ENCODE measurements at regions not wholly inside any gene's neighbourhood (a gene's known extent, or its start where the extent isn't known, plus 50 kb on each side); places are given as distances from the start of the nearest gene placed in this dataset.

GRCh38 chr2:35794796-35795450 is 560.7 kb upstream of the CRIM1 start:
- no peaks in the 10 kb centered on the region for H3K9me3 ChIP-seq (ENCODE audit: insufficient read depth in 2 of 2, low read depth in 1 of 2, low read length in 1 of 2)
- no peaks in the 10 kb centered on the region for H4K20me1 ChIP-seq (replicated peaks in 1 of 2; ENCODE audit: control insufficient read depth in 1 of 2, insufficient read depth in 2 of 2, low read length in 2 of 2)
- no peak overlapping the region for H4K5ac ChIP-seq (ENCODE audit: insufficient read length, low read depth, low read length)
- H3K9ac ChIP-seq (replicated peaks in 1 of 4; ENCODE audit: extremely low read depth in 1 of 4, low read depth in 3 of 4, low read length in 3 of 4), result no peak overlapping the region
- H3K23me2 ChIP-seq (ENCODE audit: low read depth, low read length), result no peaks in the 10 kb centered on the region
- H4K91ac ChIP-seq (replicated peaks; ENCODE audit: insufficient read length, low read length), result no peak overlapping the region
- H3K4me1 ChIP-seq (replicated peaks in 1 of 4; ENCODE audit: control insufficient read depth in 3 of 4, insufficient read depth in 4 of 4, low read length in 3 of 4), result peaks cover 0 to 2% (median 0%) of the 10 kb centered on the region in 4 experiments; a peak in 1 of 7 replicates
- H3K4ac ChIP-seq (replicated peaks; ENCODE audit: insufficient read length, low read depth, low read length), result no peak overlapping the region
- no peaks in the 10 kb centered on the region for H3K36me3 ChIP-seq (ENCODE audit: control insufficient read depth in 2 of 4, insufficient read depth in 4 of 4, low read length in 3 of 4)
- H3K79me1 ChIP-seq (ENCODE audit: low read depth, low read length), result no peaks in the 10 kb centered on the region
- WGBS, 2 experiments (ENCODE audit: extremely low coverage in 1 of 2, insufficient coverage in 1 of 2, insufficient read length in 1 of 2, insufficient replicate concordance in 2 of 2, low coverage in 1 of 2, low lambda C conversion rate in 2 of 2, missing lambda C conversion rate in 1 of 2), result 84% methylated on average over 6 of the region's 6 CpGs; no CpG with 5 or more reads in 1 of the 2 experiments
- no peak overlapping the region for H3K27ac ChIP-seq (ENCODE audit: low read depth, low read length)
- H3K27me3 ChIP-seq (replicated peaks in 1 of 4; ENCODE audit: control insufficient read depth in 3 of 4, extremely low read depth in 1 of 4, insufficient read depth in 3 of 4, low read length in 3 of 4), result no peaks in the 10 kb centered on the region
- no peak overlapping the region for H3K14ac ChIP-seq (ENCODE audit: insufficient read length)
- H2BK5ac ChIP-seq (ENCODE audit: low read depth, low read length), result no peak overlapping the region
- ChIA-PET POLR2A (ENCODE audit: partially characterized antibody) (no interaction called here), CTCF (ENCODE audit: partially characterized antibody) (interaction anchor here (1.5 kb wide), 1 partner anchor 11 kb away, joined by 5 read pairs; no protein-coding TSS in a partner anchor)
- H3K56ac ChIP-seq (replicated peaks; ENCODE audit: insufficient read length, low read depth, low read length), result no peak overlapping the region
- FAIRE-seq (no peak), DNase-seq (ENCODE audit: low read depth in 1 of 2, low spot score in 2 of 2) (no peak)
- H4K8ac ChIP-seq (ENCODE audit: extremely low read depth, insufficient read depth, low read length), result no peak overlapping the region
- H2BK12ac ChIP-seq (ENCODE audit: low read depth, low read length), result no peak overlapping the region
- no peak overlapping the region for H2BK20ac ChIP-seq (ENCODE audit: low read length)
- no peaks in the 10 kb centered on the region for H3K79me2 ChIP-seq (ENCODE audit: control insufficient read depth in 1 of 2, insufficient read depth in 2 of 2, low read length in 2 of 2)
- no peak overlapping the region for H2BK120ac ChIP-seq (replicated peaks; ENCODE audit: low read depth, low read length)
- H3K4me3 ChIP-seq (ENCODE audit: extremely low read depth in 1 of 4, insufficient read depth in 2 of 4, low read depth in 3 of 4, low read length in 4 of 4), result no peak overlapping the region
- H2BK15ac ChIP-seq (ENCODE audit: low read length), result no peak overlapping the region
- no peak overlapping the region for H2AK5ac ChIP-seq (ENCODE audit: low read depth, low read length)
- H3K23ac ChIP-seq (ENCODE audit: insufficient read length), result no peak overlapping the region
- no peak overlapping the region for H2AFZ ChIP-seq (ENCODE audit: low read length)
- H3K18ac ChIP-seq (ENCODE audit: extremely low read depth, low read length), result no peak overlapping the region
- H3K4me2 ChIP-seq (ENCODE audit: insufficient read depth in 1 of 2, low read depth in 2 of 2, low read length in 2 of 2), result no peak overlapping the region
- no peak for TF ChIP-seq CEBPB (IDR thresholded peaks at IDR 0.05; ENCODE audit: low read depth, low read length)
- no peak for TF ChIP-seq KDM5A (IDR thresholded peaks at IDR 0.05; ENCODE audit: low read length)
- TF ChIP-seq CBX8 (IDR thresholded peaks at IDR 0.05; ENCODE audit: borderline replicate concordance, low read depth, low read length), result no peak

Data from H1 (cell line).